G401 (cell line): ENCODE measurements at regions not wholly inside any gene's neighbourhood (a gene's known extent, or its start where the extent isn't known, plus 50 kb on each side); places are given as distances from the start of the nearest gene placed in this dataset.

Experiments used
- DNase-seq: peaks from one replicate; pipeline ENCODE4 v3.0.0-alpha.2; 2015; ENCODE audit warnings: low spot score
- in situ Hi-C: cut with HindIII; loops from 2 replicates; pipeline ENCODE4 v1.10.0; 2016; ENCODE audit warnings: low sequenced_read_pairs, mixed read lengths

GRCh38 chr6:15798533-15799255 is 135.9 kb upstream of the DTNBP1 start:
- in situ Hi-C loops, result no loop called here
- no peak for DNase-seq

GRCh38 chr6:15796844-15797243 is 134.0 kb upstream of the DTNBP1 start:
- no peak for DNase-seq
- in situ Hi-C loops, result no loop called here

GRCh38 chr6:15796130-15796771 is 133.4 kb upstream of the DTNBP1 start:
- in situ Hi-C loops, result no loop called here
- DNase-seq, result no peak

GRCh38 chr6:15793826-15794225 is 131.0 kb upstream of the DTNBP1 start:
- in situ Hi-C loops, result no loop called here
- no peak for DNase-seq

GRCh38 chr6:15793288-15793687 is 130.5 kb upstream of the DTNBP1 start:
- in situ Hi-C loops, result no loop called here
- DNase-seq, result no peak

GRCh38 chr6:15792842-15793241 is 130.0 kb upstream of the DTNBP1 start:
- DNase-seq, result no peak
- in situ Hi-C loops, result no loop called here

GRCh38 chr6:15791448-15792181 is 128.8 kb upstream of the DTNBP1 start:
- DNase-seq, result no peak

GRCh38 chr6:15790116-15790515 is 127.3 kb upstream of the DTNBP1 start:
- no peak for DNase-seq
- in situ Hi-C loops, result no loop called here

More at GRCh38 chr6:15791448-15792181, 128.8 kb upstream of the DTNBP1 start:
- in situ Hi-C loops, result no loop called here

GRCh38 chr6:15786846-15787245 is 124.0 kb upstream of the DTNBP1 start:
- DNase-seq, result no peak
- in situ Hi-C loops, result no loop called here

GRCh38 chr6:15783484-15783883 is 120.7 kb upstream of the DTNBP1 start:
- in situ Hi-C loops, result no loop called here
- DNase-seq, result no peak

GRCh38 chr6:15781890-15782289 is 119.1 kb upstream of the DTNBP1 start:
- in situ Hi-C loops, result no loop called here
- DNase-seq, result no peak

GRCh38 chr6:15781333-15781732 is 118.5 kb upstream of the DTNBP1 start:
- DNase-seq, result no peak
- in situ Hi-C loops, result no loop called here

- DNase-seq, result no peak
- in situ Hi-C loops, result no loop called here
Measured at GRCh38 chr6:15780437-15780836, 117.6 kb upstream of the DTNBP1 start.

- DNase-seq, result no peak
- in situ Hi-C loops, result no loop called here
Measured at GRCh38 chr6:15779726-15780125, 116.9 kb upstream of the DTNBP1 start.

GRCh38 chr6:15776458-15776980 is 113.7 kb upstream of the DTNBP1 start:
- no peak for DNase-seq
- in situ Hi-C loops, result no loop called here

- in situ Hi-C loops, result no loop called here
- DNase-seq, result no peak
Measured at GRCh38 chr6:15775741-15776140, 112.9 kb upstream of the DTNBP1 start.

GRCh38 chr6:15775076-15775634 is 112.3 kb upstream of the DTNBP1 start:
- DNase-seq, result no peak
- in situ Hi-C loops, result no loop called here

- in situ Hi-C loops, result no loop called here
- DNase-seq, result no peak
Measured at GRCh38 chr6:15773806-15774410, 111.1 kb upstream of the DTNBP1 start.

GRCh38 chr6:15770347-15771143 is 107.7 kb upstream of the DTNBP1 start:
- in situ Hi-C loops, result no loop called here
- no peak for DNase-seq
